DND-41 (cell line): ENCODE measurements at regions not wholly inside any gene's neighbourhood (a gene's known extent, or its start where the extent isn't known, plus 50 kb on each side); places are given as distances from the start of the nearest gene placed in this dataset.

Source experiments
- EZH2 ChIP-seq: IDR thresholded peaks from 3 replicates; pipeline ENCODE4 v1.6.1; 2012; ENCODE audit warnings: borderline replicate concordance, low read depth, mild to moderate bottlenecking, moderate library complexity, low read length, inconsistent platforms; ENCODE audit not compliant: severe bottlenecking
- TF ChIP-seq, protein P1 (sequence below): IDR thresholded peaks from 2 replicates; pipeline ENCODE4 v1.5.1; 2012; ENCODE audit warnings: borderline replicate concordance, low read length, moderate library complexity, mild to moderate bottlenecking; ENCODE audit not compliant: poor library complexity, severe bottlenecking; ENCODE audit errors: extremely low read depth

GRCh38 chr2:239587841-239588240 lies 187.0 kb upstream of the HDAC4 start:
- TF ChIP-seq, protein P1, sequence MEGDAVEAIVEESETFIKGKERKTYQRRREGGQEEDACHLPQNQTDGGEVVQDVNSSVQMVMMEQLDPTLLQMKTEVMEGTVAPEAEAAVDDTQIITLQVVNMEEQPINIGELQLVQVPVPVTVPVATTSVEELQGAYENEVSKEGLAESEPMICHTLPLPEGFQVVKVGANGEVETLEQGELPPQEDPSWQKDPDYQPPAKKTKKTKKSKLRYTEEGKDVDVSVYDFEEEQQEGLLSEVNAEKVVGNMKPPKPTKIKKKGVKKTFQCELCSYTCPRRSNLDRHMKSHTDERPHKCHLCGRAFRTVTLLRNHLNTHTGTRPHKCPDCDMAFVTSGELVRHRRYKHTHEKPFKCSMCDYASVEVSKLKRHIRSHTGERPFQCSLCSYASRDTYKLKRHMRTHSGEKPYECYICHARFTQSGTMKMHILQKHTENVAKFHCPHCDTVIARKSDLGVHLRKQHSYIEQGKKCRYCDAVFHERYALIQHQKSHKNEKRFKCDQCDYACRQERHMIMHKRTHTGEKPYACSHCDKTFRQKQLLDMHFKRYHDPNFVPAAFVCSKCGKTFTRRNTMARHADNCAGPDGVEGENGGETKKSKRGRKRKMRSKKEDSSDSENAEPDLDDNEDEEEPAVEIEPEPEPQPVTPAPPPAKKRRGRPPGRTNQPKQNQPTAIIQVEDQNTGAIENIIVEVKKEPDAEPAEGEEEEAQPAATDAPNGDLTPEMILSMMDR: no peak
- TF ChIP-seq EZH2: no peak
